HEK293 (cell line): ENCODE measurements at regions not wholly inside any gene's neighbourhood (a gene's known extent, or its start where the extent isn't known, plus 50 kb on each side); places are given as distances from the start of the nearest gene placed in this dataset.
"Not testable (repeated sequence)": the region's sequence is repeated elsewhere in the genome, so short reads cannot be mapped to it uniquely, and the experiment has no call there.

ENCODE experiments used
- BCL11A ChIP-seq: fragments of 450-650 bp; formaldehyde crosslinking; IDR thresholded peaks from 2 replicates; pipeline ENCODE4 v1.5.1; 2016; ENCODE audit warnings: low read depth, missing biosample characterization, missing genetic modification characterization
- HOXD13 ChIP-seq: sonication (generic); formaldehyde crosslinking; IDR thresholded peaks from 2 replicates; pipeline ENCODE4 v1.8.0; 2022; ENCODE audit warnings: missing genetic modification reagents, borderline replicate concordance
- TCF7L2 ChIP-seq: IDR thresholded peaks from 2 replicates; pipeline ENCODE4 v1.6.1; 2011; ENCODE audit warnings: low read depth, mild to moderate bottlenecking, inconsistent platforms, low read length, moderate library complexity, borderline replicate concordance
- ZNF391 ChIP-seq: fragments of 450-650 bp; formaldehyde crosslinking; IDR thresholded peaks from 2 replicates; pipeline ENCODE4 v1.5.1; 2016; ENCODE audit warnings: low read depth, missing biosample characterization, missing genetic modification characterization, borderline replicate concordance
- ZNF48 ChIP-seq: fragments of 450-650 bp; formaldehyde crosslinking; IDR thresholded peaks from 2 replicates; pipeline ENCODE4 v1.5.1; 2016; ENCODE audit warnings: missing biosample characterization, missing genetic modification characterization
- ZNF670 ChIP-seq: fragments of 450-650 bp; formaldehyde crosslinking; IDR thresholded peaks from 2 replicates; pipeline ENCODE4 v1.5.1; 2016; ENCODE audit warnings: missing biosample characterization, missing genetic modification characterization, low read depth
- TF ChIP-seq, protein P1 (sequence below): fragments of 450-650 bp; formaldehyde crosslinking; IDR thresholded peaks from 2 replicates; pipeline ENCODE4 v1.5.1; 2016; ENCODE audit warnings: missing biosample characterization, missing genetic modification characterization
- TF ChIP-seq, protein P2 (sequence below): fragments of 450-650 bp; formaldehyde crosslinking; IDR thresholded peaks from 2 replicates; pipeline ENCODE4 v1.5.1; 2016; ENCODE audit warnings: missing biosample characterization, missing genetic modification characterization
- TF ChIP-seq, protein P3 (sequence below): sonication (generic); formaldehyde crosslinking; IDR thresholded peaks from 2 replicates; pipeline ENCODE4 v1.8.1; 2022; ENCODE audit warnings: mild to moderate bottlenecking, moderate library complexity, missing genetic modification reagents

DNA sequence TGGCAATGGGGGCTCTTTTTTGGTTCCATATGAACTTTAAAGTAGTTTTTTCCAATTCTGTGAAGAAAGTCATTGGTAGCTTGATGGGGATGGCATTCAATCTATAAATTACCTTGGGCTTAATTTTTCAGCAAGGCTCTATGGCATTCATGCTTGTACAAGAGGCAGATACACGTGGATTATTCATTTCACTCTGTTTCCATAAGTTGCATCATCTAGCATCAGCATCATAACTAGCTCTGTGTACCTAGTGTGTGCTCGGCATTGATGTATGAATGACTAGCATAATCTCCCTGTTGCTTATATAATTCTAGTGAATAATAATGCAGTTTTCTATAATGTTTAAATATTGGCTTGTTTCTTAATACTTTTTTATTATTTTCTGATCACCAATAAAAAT, 335.2 kb upstream of the CNTNAP2 start:
- TF ChIP-seq, protein P1, sequence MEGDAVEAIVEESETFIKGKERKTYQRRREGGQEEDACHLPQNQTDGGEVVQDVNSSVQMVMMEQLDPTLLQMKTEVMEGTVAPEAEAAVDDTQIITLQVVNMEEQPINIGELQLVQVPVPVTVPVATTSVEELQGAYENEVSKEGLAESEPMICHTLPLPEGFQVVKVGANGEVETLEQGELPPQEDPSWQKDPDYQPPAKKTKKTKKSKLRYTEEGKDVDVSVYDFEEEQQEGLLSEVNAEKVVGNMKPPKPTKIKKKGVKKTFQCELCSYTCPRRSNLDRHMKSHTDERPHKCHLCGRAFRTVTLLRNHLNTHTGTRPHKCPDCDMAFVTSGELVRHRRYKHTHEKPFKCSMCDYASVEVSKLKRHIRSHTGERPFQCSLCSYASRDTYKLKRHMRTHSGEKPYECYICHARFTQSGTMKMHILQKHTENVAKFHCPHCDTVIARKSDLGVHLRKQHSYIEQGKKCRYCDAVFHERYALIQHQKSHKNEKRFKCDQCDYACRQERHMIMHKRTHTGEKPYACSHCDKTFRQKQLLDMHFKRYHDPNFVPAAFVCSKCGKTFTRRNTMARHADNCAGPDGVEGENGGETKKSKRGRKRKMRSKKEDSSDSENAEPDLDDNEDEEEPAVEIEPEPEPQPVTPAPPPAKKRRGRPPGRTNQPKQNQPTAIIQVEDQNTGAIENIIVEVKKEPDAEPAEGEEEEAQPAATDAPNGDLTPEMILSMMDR (tag by site-specific recombination) = not testable (repeated sequence)
- TF ChIP-seq ZNF48 (tag by site-specific recombination); BCL11A (tag by site-specific recombination); ZNF670; HOXD13 (CRISPR knock-in tag); ZNF391 (tag by site-specific recombination); TCF7L2: not testable (repeated sequence)
- TF ChIP-seq, protein P2, sequence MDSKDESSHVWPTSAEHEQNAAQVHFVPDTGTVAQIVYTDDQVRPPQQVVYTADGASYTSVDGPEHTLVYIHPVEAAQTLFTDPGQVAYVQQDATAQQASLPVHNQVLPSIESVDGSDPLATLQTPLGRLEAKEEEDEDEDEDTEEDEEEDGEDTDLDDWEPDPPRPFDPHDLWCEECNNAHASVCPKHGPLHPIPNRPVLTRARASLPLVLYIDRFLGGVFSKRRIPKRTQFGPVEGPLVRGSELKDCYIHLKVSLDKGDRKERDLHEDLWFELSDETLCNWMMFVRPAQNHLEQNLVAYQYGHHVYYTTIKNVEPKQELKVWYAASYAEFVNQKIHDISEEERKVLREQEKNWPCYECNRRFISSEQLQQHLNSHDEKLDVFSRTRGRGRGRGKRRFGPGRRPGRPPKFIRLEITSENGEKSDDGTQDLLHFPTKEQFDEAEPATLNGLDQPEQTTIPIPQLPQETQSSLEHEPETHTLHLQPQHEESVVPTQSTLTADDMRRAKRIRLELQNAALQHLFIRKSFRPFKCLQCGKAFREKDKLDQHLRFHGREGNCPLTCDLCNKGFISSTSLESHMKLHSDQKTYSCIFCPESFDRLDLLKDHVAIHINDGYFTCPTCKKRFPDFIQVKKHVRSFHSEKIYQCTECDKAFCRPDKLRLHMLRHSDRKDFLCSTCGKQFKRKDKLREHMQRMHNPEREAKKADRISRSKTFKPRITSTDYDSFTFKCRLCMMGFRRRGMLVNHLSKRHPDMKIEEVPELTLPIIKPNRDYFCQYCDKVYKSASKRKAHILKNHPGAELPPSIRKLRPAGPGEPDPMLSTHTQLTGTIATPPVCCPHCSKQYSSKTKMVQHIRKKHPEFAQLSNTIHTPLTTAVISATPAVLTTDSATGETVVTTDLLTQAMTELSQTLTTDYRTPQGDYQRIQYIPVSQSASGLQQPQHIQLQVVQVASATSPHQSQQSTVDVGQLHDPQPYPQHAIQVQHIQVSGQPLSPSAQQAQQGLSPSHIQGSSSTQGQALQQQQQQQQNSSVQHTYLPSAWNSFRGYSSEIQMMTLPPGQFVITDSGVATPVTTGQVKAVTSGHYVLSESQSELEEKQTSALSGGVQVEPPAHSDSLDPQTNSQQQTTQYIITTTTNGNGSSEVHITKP = not testable (repeated sequence)
- TF ChIP-seq, protein P3, sequence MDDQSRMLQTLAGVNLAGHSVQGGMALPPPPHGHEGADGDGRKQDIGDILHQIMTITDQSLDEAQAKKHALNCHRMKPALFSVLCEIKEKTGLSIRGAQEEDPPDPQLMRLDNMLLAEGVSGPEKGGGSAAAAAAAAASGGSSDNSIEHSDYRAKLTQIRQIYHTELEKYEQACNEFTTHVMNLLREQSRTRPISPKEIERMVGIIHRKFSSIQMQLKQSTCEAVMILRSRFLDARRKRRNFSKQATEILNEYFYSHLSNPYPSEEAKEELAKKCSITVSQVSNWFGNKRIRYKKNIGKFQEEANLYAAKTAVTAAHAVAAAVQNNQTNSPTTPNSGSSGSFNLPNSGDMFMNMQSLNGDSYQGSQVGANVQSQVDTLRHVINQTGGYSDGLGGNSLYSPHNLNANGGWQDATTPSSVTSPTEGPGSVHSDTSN (CRISPR knock-in tag) = not testable (repeated sequence)
